Stromal cell of bone marrow (primary cell): ENCODE measurements at regions not wholly inside any gene's neighbourhood (a gene's known extent, or its start where the extent isn't known, plus 50 kb on each side); places are given as distances from the start of the nearest gene placed in this dataset.
"Not testable (repeated sequence)": the region's sequence is repeated elsewhere in the genome, so short reads cannot be mapped to it uniquely, and the experiment has no call there.

Experiments
- DNase-seq: peaks from one replicate; pipeline ENCODE4 v3.0.0-alpha.2; 2012; ENCODE audit warnings: low read depth

GRCh38 chr3:194189243-194189791 is 53.4 kb downstream of the HES1 start:
- peak; percentile 17 for DNase-seq

GRCh38 chr3:194191850-194192249 is 55.9 kb downstream of the HES1 start:
- DNase-seq, result not testable (repeated sequence)

GRCh38 chr3:194194051-194194756 is 58.3 kb downstream of the HES1 start:
- DNase-seq, result no peak

GRCh38 chr3:194194757-194195085 is 58.8 kb downstream of the HES1 start:
- DNase-seq, result no peak

GRCh38 chr3:194195611-194196010 is 59.7 kb downstream of the HES1 start:
- DNase-seq, result no peak

GRCh38 chr3:194196876-194197275 is 60.9 kb downstream of the HES1 start:
- no peak for DNase-seq

DNA sequence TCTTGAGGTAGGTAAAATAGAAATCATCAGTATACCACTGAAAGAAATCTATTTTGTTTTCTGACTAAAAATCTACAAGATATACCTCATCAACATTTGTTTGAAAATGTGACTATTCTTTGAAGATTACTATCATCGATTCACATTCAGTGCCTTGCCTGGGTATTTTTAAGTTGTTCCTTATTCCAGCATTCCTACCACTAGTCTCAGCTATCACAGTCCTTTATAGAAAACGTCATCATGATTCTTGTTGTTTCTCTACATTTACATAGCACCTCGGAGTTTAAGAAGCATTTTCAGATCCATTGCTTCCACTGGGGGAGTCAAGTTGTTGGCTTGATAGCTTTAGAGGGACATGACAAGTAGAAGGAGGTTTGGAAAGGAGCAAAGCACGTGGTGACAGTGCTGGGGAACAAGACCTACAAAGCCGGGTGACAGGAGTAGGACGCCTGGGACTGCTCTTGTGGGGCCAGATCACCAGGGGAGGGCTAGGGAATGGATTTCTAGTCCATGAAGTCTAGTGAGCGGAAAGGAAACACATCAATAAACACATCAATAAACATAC is 61.5 kb downstream of the HES1 start:
- DNase-seq, result no peak

DNA sequence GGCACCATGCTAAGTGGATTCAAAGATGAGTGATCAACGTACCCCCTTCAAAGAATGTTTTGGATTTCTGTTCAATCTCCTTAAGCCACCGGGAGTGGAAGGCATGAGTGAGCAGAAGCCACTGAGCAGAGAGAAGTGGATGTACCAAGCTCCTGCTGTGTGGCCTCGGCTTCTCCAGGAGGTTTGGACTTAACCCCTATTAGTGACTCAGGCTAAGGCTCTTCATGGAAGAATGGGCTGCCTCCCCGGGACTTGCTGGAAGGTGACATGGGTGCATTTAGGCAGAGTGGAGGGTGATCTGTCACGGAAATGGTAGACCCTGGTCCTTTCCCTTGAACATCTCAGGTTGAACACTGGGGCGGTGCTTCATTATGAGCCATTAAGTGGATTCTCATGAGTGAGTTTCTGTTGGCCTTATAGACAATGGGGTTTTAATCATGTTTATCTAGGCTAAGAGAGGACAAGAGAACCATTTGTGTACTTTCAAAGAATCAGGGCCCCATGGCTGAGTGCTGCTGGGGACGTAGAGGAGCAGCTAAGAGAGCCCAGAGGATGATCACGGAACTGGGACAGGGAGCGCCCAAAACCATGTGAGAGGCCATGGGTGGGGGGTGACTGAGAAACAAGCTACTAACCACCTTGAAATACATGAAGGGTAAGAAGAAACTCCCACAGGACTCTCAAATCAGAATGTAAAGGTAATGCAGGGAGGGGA is 62.2 kb downstream of the HES1 start:
- DNase-seq, result no peak

DNA sequence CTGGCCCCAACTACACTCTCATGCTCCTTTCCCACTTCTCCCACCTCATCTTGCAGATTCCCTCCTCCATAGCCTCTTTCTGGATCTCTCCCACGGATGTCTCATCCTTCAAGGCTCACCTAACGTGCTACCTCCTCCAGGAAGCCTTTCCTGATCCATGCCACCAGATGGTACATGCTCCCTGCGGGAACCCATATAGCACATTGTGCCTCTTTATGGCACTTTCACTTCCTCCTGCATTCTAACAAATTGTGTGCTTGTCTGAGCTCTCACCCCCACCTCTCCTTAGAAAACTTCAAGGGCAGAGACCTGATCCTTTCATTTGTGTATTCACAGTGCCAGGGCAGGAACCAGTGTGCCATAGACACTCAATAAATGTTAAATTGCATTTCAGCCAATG is 63.0 kb downstream of the HES1 start:
- no peak for DNase-seq

DNA sequence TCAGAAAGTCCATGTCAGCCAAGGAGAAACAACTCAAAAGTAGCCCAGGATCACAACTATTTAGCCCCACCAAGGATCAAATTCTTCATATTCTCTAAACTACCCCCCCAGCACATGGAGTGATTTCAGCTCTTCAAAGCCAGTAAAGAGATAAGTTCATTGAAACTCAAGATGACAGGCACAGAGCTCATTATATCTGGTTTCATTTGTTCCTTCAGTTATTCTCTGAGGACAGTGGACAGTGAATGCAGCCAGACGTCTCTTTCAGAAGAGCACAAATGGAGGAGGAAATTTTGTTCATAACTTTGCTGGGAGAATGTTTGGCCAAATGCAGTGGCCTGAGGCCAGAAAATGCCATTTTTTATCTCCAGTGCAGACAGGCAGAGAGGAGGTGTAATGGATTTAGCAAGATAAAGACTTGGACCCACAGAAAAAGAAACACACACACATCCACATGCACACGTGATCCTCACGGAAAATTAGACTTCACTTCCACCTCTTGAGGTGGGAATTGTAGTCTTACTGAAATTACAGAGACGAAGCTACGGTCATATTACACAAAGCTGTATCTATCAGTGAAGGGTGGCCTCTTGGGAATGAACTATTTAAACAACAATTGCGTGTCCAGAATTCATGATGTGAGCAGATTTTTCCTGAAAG is 64.6 kb downstream of the HES1 start:
- DNase-seq, result no peak

- no peak for DNase-seq
Observed at GRCh38 chr3:194201953-194202666, 66.2 kb downstream of the HES1 start.

GRCh38 chr3:194203482-194204041 is 67.6 kb downstream of the HES1 start:
- no peak for DNase-seq

DNA sequence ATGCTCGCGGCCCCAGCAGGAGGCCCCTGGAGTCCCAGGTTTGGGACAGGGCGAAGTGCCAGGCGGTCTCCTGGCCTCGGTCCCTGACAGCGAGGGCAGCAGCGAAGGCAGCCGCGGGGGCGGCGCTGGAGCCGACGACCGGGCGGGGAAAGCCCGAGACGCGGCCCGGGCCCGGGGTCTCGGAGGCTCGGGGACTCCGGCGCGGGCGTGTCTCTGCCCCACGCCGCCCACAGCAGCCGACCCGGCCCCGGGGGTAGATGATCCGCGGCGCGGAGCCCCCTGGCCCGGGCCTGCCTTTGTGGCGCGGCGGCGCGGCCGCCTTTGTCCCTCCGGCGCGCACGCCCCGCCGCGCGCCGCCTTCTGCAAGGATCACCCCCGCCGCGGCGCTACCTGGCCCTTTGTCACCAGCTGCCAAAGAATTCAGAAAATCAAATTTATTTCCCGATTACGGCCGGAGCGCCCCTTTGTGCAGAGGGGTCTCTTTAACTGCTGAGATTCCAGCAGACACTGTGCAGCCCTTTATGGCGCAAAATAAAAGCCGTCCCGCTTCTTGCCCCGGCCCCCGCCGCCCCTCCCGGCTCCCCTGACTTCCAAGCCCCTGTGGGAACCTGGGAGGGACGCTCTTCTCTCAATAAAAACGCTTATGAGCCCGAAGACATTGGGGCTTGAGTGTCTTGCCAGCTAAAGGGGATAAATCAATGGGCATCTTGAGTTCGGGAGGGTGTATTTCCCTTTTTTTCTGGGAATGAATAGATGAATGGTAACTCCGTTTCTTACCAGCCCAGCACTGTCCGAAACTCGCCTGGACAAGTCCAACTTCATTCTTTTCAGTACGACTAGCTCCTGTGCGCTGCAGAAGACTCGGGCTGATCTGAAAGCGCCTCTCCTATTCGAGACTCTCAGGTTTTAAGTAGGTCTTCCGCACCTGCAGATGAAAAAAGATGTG is 68.4 kb downstream of the HES1 start:
- DNase-seq, result no peak

- DNase-seq, result no peak
Observed at GRCh38 chr3:194205675-194206133, 69.8 kb downstream of the HES1 start.

GRCh38 chr3:194206320-194206719 is 70.4 kb downstream of the HES1 start:
- DNase-seq, result no peak

DNA sequence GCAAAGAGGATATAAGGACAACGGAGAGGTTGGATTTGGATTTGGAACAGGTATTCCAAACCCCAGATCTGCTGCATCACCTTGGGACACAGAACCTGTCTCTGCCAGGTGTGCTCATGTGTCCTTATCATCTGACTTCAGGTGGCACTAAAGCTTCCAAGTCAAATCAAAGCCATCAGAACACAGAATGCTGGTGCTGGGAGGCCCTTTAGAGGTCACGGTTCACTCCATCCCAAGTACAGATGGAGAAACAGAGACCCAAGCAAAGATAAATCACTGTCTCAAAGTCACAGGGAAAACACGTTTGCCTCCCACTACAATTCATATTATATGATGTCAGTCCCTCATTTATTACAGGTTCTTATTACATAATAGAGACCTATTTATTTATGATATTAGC is 72.8 kb downstream of the HES1 start:
- no peak for DNase-seq

GRCh38 chr3:194212161-194212844 is 76.4 kb downstream of the HES1 start:
- DNase-seq, result no peak

DNA sequence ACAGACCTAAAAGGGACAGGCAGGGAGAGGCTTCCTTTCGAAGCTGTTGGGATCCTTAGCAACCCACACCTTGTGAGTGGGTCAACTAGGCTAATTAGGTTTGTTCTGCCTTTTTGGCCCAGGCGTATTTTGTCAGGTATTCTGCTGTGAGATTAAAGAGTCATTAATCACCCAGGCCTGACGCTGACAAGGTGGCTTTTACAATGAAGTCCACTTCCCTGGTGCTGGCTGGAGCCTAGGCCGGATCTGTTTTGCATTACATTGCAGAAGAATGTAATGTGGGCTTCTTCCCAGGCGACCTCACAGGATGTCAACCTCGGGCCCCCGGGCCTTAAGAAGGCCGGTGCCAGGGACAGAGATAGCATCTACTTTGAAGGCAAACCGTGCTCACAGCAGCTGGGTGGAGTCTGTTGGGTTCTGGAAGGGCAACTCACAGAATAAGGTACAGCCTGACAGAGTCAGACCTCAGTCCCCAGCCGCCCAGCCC is 76.9 kb downstream of the HES1 start:
- no peak for DNase-seq

- DNase-seq, result no peak
Observed at GRCh38 chr3:194215392-194215791, 79.4 kb downstream of the HES1 start.
